ENCODE measurements at regions not wholly inside any gene's neighbourhood (a gene's known extent, or its start where the extent isn't known, plus 50 kb on each side); places are given as distances from the start of the nearest gene placed in this dataset.

DNA sequence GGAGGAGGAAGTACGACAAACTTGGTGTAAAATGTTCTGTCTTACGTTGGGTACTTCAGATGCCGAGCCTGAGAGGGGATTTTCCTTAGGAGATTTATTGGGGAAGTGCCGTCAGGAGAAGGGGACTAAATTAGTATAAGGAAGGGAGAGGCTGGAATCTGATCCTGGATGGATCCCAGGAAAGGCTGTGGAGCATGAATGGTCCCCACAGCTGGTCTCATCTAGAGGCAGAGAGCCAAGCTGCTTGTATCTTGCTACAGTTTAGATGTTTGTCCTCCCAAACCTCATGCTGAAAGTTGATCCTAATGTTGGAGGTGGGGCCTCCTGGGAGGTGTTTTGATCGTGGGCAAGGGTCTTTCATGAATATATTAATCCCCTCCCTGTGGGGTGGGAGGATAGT is 798.4 kb upstream of the EEF2KMT start:
- H3K4me3 ChIP-seq (ENCODE audit: low read length) = no peak overlapping the region
- TF ChIP-seq, protein P1, sequence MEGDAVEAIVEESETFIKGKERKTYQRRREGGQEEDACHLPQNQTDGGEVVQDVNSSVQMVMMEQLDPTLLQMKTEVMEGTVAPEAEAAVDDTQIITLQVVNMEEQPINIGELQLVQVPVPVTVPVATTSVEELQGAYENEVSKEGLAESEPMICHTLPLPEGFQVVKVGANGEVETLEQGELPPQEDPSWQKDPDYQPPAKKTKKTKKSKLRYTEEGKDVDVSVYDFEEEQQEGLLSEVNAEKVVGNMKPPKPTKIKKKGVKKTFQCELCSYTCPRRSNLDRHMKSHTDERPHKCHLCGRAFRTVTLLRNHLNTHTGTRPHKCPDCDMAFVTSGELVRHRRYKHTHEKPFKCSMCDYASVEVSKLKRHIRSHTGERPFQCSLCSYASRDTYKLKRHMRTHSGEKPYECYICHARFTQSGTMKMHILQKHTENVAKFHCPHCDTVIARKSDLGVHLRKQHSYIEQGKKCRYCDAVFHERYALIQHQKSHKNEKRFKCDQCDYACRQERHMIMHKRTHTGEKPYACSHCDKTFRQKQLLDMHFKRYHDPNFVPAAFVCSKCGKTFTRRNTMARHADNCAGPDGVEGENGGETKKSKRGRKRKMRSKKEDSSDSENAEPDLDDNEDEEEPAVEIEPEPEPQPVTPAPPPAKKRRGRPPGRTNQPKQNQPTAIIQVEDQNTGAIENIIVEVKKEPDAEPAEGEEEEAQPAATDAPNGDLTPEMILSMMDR (conservative IDR thresholded peaks at IDR 0.05; ENCODE audit: low read depth, low read length) = no peak
- no peak for DNase-seq (ENCODE audit: low read depth)

GRCh38 chr16:5895137-5895536 is 797.5 kb upstream of the EEF2KMT start:
- no peak for DNase-seq (ENCODE audit: low read depth)
- TF ChIP-seq, protein P1 (conservative IDR thresholded peaks at IDR 0.05; ENCODE audit: low read depth, low read length) = no peak
- H3K4me3 ChIP-seq (ENCODE audit: low read length) = no peak overlapping the region

- TF ChIP-seq, protein P1 (conservative IDR thresholded peaks at IDR 0.05; ENCODE audit: low read depth, low read length) = no peak
- no peak for DNase-seq (ENCODE audit: low read depth)
- H3K4me3 ChIP-seq (ENCODE audit: low read length) = no peak overlapping the region
Observed at GRCh38 chr16:5891296-5891695, 793.7 kb upstream of the EEF2KMT start.

- no peak overlapping the region for H3K4me3 ChIP-seq (ENCODE audit: low read length)
- DNase-seq (ENCODE audit: low read depth) = no peak
- TF ChIP-seq, protein P1 (conservative IDR thresholded peaks at IDR 0.05; ENCODE audit: low read depth, low read length) = no peak
Observed at GRCh38 chr16:5885521-5885920, 787.9 kb upstream of the EEF2KMT start.

- H3K4me3 ChIP-seq (ENCODE audit: low read length) = no peak overlapping the region
- TF ChIP-seq, protein P1 (conservative IDR thresholded peaks at IDR 0.05; ENCODE audit: low read depth, low read length) = no peak
- no peak for DNase-seq (ENCODE audit: low read depth)
Observed at GRCh38 chr16:5884996-5885395, 787.4 kb upstream of the EEF2KMT start.

- TF ChIP-seq, protein P1 (conservative IDR thresholded peaks at IDR 0.05; ENCODE audit: low read depth, low read length) = no peak
- H3K4me3 ChIP-seq (ENCODE audit: low read length) = no peak overlapping the region
- DNase-seq (ENCODE audit: low read depth) = no peak
Observed at GRCh38 chr16:5884339-5884738, 786.7 kb upstream of the EEF2KMT start.

DNA sequence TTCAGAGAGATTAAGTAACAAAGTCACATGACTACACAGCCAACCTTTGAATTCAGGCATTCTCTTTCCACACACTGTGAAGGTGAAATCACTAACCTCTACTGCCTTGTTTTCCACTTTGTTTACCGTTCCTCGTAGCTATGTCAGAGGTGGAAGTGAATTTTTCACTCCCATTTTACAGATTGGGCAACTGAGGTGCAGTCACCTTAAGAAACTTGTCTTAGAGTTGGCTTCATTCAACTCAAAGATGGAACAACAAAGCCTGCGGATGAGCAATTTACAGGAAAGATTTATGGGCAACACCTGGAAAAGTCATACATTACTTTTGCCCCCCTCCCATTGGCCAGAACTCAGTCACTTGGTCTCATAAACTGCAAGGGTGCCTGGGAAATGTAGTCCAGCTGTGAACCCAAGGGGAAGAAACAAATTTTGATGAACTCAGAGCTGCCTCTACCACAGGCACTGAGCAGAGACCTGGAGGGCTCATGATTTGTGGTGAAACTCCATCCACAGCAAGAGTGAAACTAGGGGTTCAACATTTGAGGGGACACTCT is 784.6 kb upstream of the EEF2KMT start:
- TF ChIP-seq, protein P1 (conservative IDR thresholded peaks at IDR 0.05; ENCODE audit: low read depth, low read length) = no peak
- no peak overlapping the region for H3K4me3 ChIP-seq (ENCODE audit: low read length)
- no peak for DNase-seq (ENCODE audit: low read depth)
